GM23338 (cell line): ENCODE measurements at regions not wholly inside any gene's neighbourhood (a gene's known extent, or its start where the extent isn't known, plus 50 kb on each side); places are given as distances from the start of the nearest gene placed in this dataset.

Source experiments
- ATAC-seq: fragments of 200-7000 bp; cut with Tn5 transposase; 3 replicates; pipeline ENCODE4 v1.9.1; 2020
- DNase-seq: peaks from one replicate; pipeline ENCODE4 v3.0.0-alpha.2; 2015; ENCODE audit warnings: low spot score
- H2AFZ ChIP-seq: fragments of 200-600 bp; sonication (generic); 2 replicates; pipeline ENCODE4 v1.8.0; 2016; ENCODE audit warnings: antibody characterized with exemption, mild to moderate bottlenecking, moderate library complexity
- H3F3A ChIP-seq: fragments of 200-600 bp; sonication (generic); replicated peaks from 2 replicates; pipeline ENCODE4 v1.8.0; 2017; ENCODE audit warnings: antibody characterized with exemption, mixed run types, low read depth
- H3K27ac ChIP-seq: fragments of 200-600 bp; sonication (generic); 2 replicates; pipeline ENCODE4 v1.6.1; 2016; ENCODE audit warnings: low read depth
- H3K27me3 ChIP-seq: fragments of 200-600 bp; sonication (generic); 2 replicates; pipeline ENCODE4 v1.8.0; 2016; ENCODE audit warnings: mild to moderate bottlenecking, mixed run types, moderate library complexity; ENCODE audit not compliant: insufficient read depth
- H3K36me3 ChIP-seq: fragments of 200-600 bp; sonication (generic); 2 replicates; pipeline ENCODE4 v1.8.0; 2016; ENCODE audit warnings: mild to moderate bottlenecking; ENCODE audit not compliant: insufficient read depth
- H3K4me1 ChIP-seq: fragments of 200-600 bp; sonication (generic); 2 replicates; pipeline ENCODE4 v1.8.0; 2016; ENCODE audit warnings: mild to moderate bottlenecking, moderate library complexity; ENCODE audit not compliant: insufficient read depth
- H3K4me2 ChIP-seq: fragments of 200-600 bp; sonication (generic); 2 replicates; pipeline ENCODE4 v1.7.1; 2017; ENCODE audit warnings: mixed run types
- H3K4me3 ChIP-seq: fragments of 200-600 bp; sonication (generic); 2 replicates; pipeline ENCODE4 v1.6.1; 2016; ENCODE audit warnings: mixed run types
- H3K79me2 ChIP-seq: fragments of 200-600 bp; sonication (generic); replicated peaks from 2 replicates; pipeline ENCODE4 v1.8.0; 2017; ENCODE audit warnings: mild to moderate bottlenecking; ENCODE audit not compliant: insufficient read depth
- H3K9me2 ChIP-seq: fragments of 200-600 bp; sonication (generic); 2 replicates; pipeline ENCODE4 v1.8.0; 2017; ENCODE audit not compliant: insufficient read depth
- H4K20me1 ChIP-seq: fragments of 200-600 bp; sonication (generic); replicated peaks from 2 replicates; pipeline ENCODE4 v1.8.0; 2017; ENCODE audit warnings: mild to moderate bottlenecking; ENCODE audit not compliant: insufficient read depth
- H3K27ac Mint-ChIP-seq: 2 replicates; pipeline ENCODE4 v1.8.0; 2020; ENCODE audit warnings: inconsistent platforms, mild to moderate bottlenecking, moderate library complexity, mixed read lengths
- H3K27me3 Mint-ChIP-seq: 3 replicates; pipeline ENCODE4 v1.8.0; 2022; ENCODE audit warnings: low read depth, mild to moderate bottlenecking, moderate library complexity, mixed read lengths, inconsistent platforms; ENCODE audit not compliant: insufficient read depth, poor library complexity
- H3K36me3 Mint-ChIP-seq: 3 replicates; pipeline ENCODE4 v1.8.0; 2021; ENCODE audit warnings: low read depth, mild to moderate bottlenecking, inconsistent platforms, moderate library complexity, mixed read lengths
- H3K4me1 Mint-ChIP-seq: 3 replicates; pipeline ENCODE4 v1.8.0; 2020; ENCODE audit warnings: mild to moderate bottlenecking, inconsistent platforms, mixed read lengths
- H3K4me3 Mint-ChIP-seq: 3 replicates; pipeline ENCODE4 v1.8.0; 2021; ENCODE audit warnings: moderate library complexity, mild to moderate bottlenecking, inconsistent platforms, mixed read lengths
- H3K9me3 Mint-ChIP-seq: 3 replicates; pipeline ENCODE4 v1.8.0; 2020; ENCODE audit warnings: moderate library complexity, mild to moderate bottlenecking, inconsistent platforms, mixed read lengths
- CREB1 ChIP-seq: fragments of 250-450 bp; sonication (Bioruptor Pico); IDR thresholded peaks from 2 replicates; pipeline ENCODE4 v1.5.0; 2020; ENCODE audit warnings: low read depth, mild to moderate bottlenecking, moderate library complexity
- CTCF ChIP-seq, 2 experiments: fragments of 200-600 bp in 1 of 2; sonication (generic) in 1 of 2; conservative IDR thresholded peaks; 2 replicates each; pipeline versions ENCODE4 v1.5.1 to v1.6.1; 2016 to 2017; ENCODE audit warnings: antibody characterized with exemption in 2 of 2, low read depth in 2 of 2, mild to moderate bottlenecking in 2 of 2, moderate library complexity in 1 of 2
- ETS1 ChIP-seq: IDR thresholded peaks from 2 replicates; pipeline ENCODE4 v1.6.1; 2016; ENCODE audit warnings: antibody characterized with exemption
- EZH2 ChIP-seq: fragments of 200-600 bp; sonication (generic); IDR thresholded peaks from one replicate; pipeline ENCODE4 v1.8.0; 2017; ENCODE audit warnings: antibody characterized with exemption, mild to moderate bottlenecking, low read depth; ENCODE audit not compliant: unreplicated experiment
- EZH2phosphoT487 ChIP-seq: fragments of 200-600 bp; sonication (generic); IDR thresholded peaks from one replicate; pipeline ENCODE4 v1.8.1; 2018; ENCODE audit warnings: antibody characterized with exemption; ENCODE audit not compliant: unreplicated experiment
- JUNB ChIP-seq: IDR thresholded peaks from one replicate; pipeline ENCODE4 v1.6.1; 2016; ENCODE audit warnings: antibody characterized with exemption; ENCODE audit not compliant: unreplicated experiment
- NANOG ChIP-seq: IDR thresholded peaks from 2 replicates; pipeline ENCODE4 v1.6.1; 2016; ENCODE audit warnings: antibody characterized with exemption, borderline replicate concordance
- POLR2AphosphoS5 ChIP-seq: IDR thresholded peaks from 2 replicates; pipeline ENCODE4 v1.6.1; 2016; ENCODE audit warnings: antibody characterized with exemption, low read depth
- REST ChIP-seq: IDR thresholded peaks from one replicate; pipeline ENCODE4 v1.6.1; 2018; ENCODE audit warnings: antibody characterized with exemption; ENCODE audit not compliant: unreplicated experiment
- STAT1 ChIP-seq: IDR thresholded peaks from one replicate; pipeline ENCODE4 v1.6.1; 2016; ENCODE audit warnings: antibody characterized with exemption; ENCODE audit not compliant: unreplicated experiment
- ZNF114 ChIP-seq: fragments of 250-450 bp; sonication (Bioruptor Pico); IDR thresholded peaks from 2 replicates; pipeline ENCODE4 v1.5.0; 2020; ENCODE audit warnings: mild to moderate bottlenecking, moderate library complexity
- ZNF331 ChIP-seq: fragments of 250-450 bp; sonication (Bioruptor Pico); IDR thresholded peaks from 2 replicates; pipeline ENCODE4 v1.5.0; 2020; ENCODE audit warnings: low read depth, mild to moderate bottlenecking, moderate library complexity
- TF ChIP-seq, protein P1 (sequence below): fragments of 250-450 bp; sonication (Bioruptor Pico); IDR thresholded peaks from 2 replicates; pipeline ENCODE4 v1.5.0; 2020; ENCODE audit warnings: mild to moderate bottlenecking, moderate library complexity

GRCh38 chr7:106561666-106562411, 99.1 kb downstream of the CCDC71L start:
- Mint-ChIP-seq H3K27ac (no peak overlapping the region), H3K36me3 (no peaks in the 10 kb centered on the region), H3K4me3 (no peak overlapping the region), H3K4me1 (no peaks in the 10 kb centered on the region), H3K27me3 (peaks cover 2% of the 10 kb centered on the region), H3K9me3 (no peaks in the 10 kb centered on the region)
- H3K4me2 ChIP-seq, result no peak overlapping the region
- H3K36me3 ChIP-seq, result no peaks in the 10 kb centered on the region
- H3K79me2 ChIP-seq, result no peaks in the 10 kb centered on the region
- TF ChIP-seq ZNF114 (CRISPR knock-in tag) (no peak), ZNF331 (CRISPR knock-in tag) (no peak), EZH2phosphoT487 (no peak), CREB1 (CRISPR knock-in tag) (no peak), JUNB (no peak), ETS1 (no peak), STAT1 (no peak), NANOG (no peak), POLR2AphosphoS5 (no peak), REST (no peak), CTCF (conservative IDR thresholded peaks at IDR 0.05; ENCODE audit: low read depth in 2 of 2) (no peak), EZH2 (no peak)
- TF ChIP-seq, protein P1, sequence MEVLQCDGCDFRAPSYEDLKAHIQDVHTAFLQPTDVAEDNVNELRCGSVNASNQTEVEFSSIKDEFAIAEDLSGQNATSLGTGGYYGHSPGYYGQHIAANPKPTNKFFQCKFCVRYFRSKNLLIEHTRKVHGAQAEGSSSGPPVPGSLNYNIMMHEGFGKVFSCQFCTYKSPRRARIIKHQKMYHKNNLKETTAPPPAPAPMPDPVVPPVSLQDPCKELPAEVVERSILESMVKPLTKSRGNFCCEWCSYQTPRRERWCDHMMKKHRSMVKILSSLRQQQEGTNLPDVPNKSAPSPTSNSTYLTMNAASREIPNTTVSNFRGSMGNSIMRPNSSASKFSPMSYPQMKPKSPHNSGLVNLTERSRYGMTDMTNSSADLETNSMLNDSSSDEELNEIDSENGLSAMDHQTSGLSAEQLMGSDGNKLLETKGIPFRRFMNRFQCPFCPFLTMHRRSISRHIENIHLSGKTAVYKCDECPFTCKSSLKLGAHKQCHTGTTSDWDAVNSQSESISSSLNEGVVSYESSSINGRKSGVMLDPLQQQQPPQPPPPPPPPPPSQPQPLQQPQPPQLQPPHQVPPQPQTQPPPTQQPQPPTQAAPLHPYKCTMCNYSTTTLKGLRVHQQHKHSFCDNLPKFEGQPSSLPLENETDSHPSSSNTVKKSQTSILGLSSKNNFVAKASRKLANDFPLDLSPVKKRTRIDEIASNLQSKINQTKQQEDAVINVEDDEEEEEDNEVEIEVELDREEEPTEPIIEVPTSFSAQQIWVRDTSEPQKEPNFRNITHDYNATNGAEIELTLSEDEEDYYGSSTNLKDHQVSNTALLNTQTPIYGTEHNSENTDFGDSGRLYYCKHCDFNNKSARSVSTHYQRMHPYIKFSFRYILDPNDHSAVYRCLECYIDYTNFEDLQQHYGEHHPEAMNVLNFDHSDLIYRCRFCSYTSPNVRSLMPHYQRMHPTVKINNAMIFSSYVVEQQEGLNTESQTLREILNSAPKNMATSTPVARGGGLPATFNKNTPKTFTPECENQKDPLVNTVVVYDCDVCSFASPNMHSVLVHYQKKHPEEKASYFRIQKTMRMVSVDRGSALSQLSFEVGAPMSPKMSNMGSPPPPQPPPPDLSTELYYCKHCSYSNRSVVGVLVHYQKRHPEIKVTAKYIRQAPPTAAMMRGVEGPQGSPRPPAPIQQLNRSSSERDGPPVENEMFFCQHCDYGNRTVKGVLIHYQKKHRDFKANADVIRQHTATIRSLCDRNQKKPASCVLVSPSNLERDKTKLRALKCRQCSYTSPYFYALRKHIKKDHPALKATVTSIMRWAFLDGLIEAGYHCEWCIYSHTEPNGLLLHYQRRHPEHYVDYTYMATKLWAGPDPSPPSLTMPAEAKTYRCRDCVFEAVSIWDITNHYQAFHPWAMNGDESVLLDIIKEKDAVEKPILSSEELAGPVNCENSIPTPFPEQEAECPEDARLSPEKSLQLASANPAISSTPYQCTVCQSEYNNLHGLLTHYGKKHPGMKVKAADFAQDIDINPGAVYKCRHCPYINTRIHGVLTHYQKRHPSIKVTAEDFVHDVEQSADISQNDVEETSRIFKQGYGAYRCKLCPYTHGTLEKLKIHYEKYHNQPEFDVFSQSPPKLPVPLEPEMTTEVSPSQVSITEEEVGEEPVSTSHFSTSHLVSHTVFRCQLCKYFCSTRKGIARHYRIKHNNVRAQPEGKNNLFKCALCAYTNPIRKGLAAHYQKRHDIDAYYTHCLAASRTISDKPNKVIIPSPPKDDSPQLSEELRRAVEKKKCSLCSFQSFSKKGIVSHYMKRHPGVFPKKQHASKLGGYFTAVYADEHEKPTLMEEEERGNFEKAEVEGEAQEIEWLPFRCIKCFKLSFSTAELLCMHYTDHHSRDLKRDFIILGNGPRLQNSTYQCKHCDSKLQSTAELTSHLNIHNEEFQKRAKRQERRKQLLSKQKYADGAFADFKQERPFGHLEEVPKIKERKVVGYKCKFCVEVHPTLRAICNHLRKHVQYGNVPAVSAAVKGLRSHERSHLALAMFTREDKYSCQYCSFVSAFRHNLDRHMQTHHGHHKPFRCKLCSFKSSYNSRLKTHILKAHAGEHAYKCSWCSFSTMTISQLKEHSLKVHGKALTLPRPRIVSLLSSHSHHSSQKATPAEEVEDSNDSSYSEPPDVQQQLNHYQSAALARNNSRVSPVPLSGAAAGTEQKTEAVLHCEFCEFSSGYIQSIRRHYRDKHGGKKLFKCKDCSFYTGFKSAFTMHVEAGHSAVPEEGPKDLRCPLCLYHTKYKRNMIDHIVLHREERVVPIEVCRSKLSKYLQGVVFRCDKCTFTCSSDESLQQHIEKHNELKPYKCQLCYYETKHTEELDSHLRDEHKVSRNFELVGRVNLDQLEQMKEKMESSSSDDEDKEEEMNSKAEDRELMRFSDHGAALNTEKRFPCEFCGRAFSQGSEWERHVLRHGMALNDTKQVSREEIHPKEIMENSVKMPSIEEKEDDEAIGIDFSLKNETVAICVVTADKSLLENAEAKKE (CRISPR knock-in tag), result no peak
- no peaks in the 10 kb centered on the region for H3K27me3 ChIP-seq
- H2AFZ ChIP-seq, result no peak overlapping the region
- DNase-seq (no peak), ATAC-seq (no peak)
- H3K4me1 ChIP-seq, result no peaks in the 10 kb centered on the region
- no peaks in the 10 kb centered on the region for H3F3A ChIP-seq
- no peaks in the 10 kb centered on the region for H4K20me1 ChIP-seq
- peaks cover 7% of the 10 kb centered on the region; the same call in 1 of the 2 replicates for H3K9me2 ChIP-seq
- no peak overlapping the region for H3K27ac ChIP-seq
- no peak overlapping the region for H3K4me3 ChIP-seq
